HepG2 (cell line): ENCODE measurements at regions not wholly inside any gene's neighbourhood (a gene's known extent, or its start where the extent isn't known, plus 50 kb on each side); places are given as distances from the start of the nearest gene placed in this dataset.

Source experiments
- ATAC-seq: fragments of 200-7000 bp; cut with Tn5 transposase; 3 replicates; pipeline ENCODE4 v1.9.1; 2020; ENCODE audit warnings: mild to moderate bottlenecking, moderate library complexity
- BruUV-seq: library from RNA; stranded (reverse); fragments of 400-500 nt; replicated peaks from 2 replicates; lab custom pipeline; 2021; lab: Mats Ljungman, UMichigan
- CTCF ChIA-PET: fragments of 300-600 bp; formaldehyde crosslinking; extraction: SDS; loops from one replicate; lab custom pipeline; 2021; ENCODE audit warnings: low total read pairs, inconsistent platforms, low intra/inter-chr PET ratio; lab: Yijun Ruan, JAX
- POLR2A ChIA-PET: fragments of 350-600 bp; sonication (Branson Sonifier 250); formaldehyde crosslinking; loops from one replicate; lab custom pipeline; 2020; ENCODE audit warnings: antibody characterized with exemption, inconsistent platforms; lab: Yijun Ruan, JAX
- DNase-seq: peaks from one replicate; pipeline ENCODE4 v3.0.0-alpha.2; 2015; ENCODE audit warnings: low spot score
- FAIRE-seq: peaks from 3 replicates; lab custom pipeline; 2011; peaks lifted over from hg19 to GRCh38; lab: Jason Lieb, UNC
- H2AFZ ChIP-seq: one replicate; pipeline ENCODE4 v1.6.1; 2011; ENCODE audit warnings: low read length, inconsistent platforms
- H3K27ac ChIP-seq: fragments of 300-600 bp; 3 replicates; pipeline ENCODE4 v1.8.0; 2011; ENCODE audit warnings: mixed run types, mild to moderate bottlenecking, mixed read lengths, low read length, inconsistent platforms; ENCODE audit not compliant: insufficient read depth; ENCODE audit errors: extremely low read length
- H3K27me3 ChIP-seq, 2 experiments: fragments of 200-600 bp in 1 of 2; 2 replicates in 1 of 2; 3 replicates in 1 of 2; pipeline versions ENCODE4 v1.6.0 to v1.8.0; 2011; ENCODE audit warnings: low read length in 2 of 2, mild to moderate bottlenecking in 2 of 2, moderate library complexity in 2 of 2, inconsistent platforms in 1 of 2; ENCODE audit not compliant: insufficient read depth in 2 of 2, control insufficient read depth in 1 of 2
- H3K36me3 ChIP-seq, 2 experiments: fragments of 200-600 bp in 1 of 2; replicated peaks in 1 of 2; 2 replicates in 1 of 2; 3 replicates in 1 of 2; pipeline versions ENCODE4 v1.5.1 to v1.8.0; 2011; ENCODE audit warnings: low read length in 2 of 2, inconsistent platforms in 1 of 2; ENCODE audit not compliant: insufficient read depth in 2 of 2, control insufficient read depth in 1 of 2
- H3K4me1 ChIP-seq: 2 replicates; pipeline ENCODE4 v1.5.1; 2012; ENCODE audit warnings: low read length, inconsistent platforms; ENCODE audit not compliant: insufficient read depth
- H3K4me2 ChIP-seq: 2 replicates; pipeline ENCODE4 v1.6.0; 2011; ENCODE audit warnings: low read depth, low read length, inconsistent platforms
- H3K4me3 ChIP-seq, 3 experiments: fragments of 200-600 bp in 1 of 3; sonication (generic), shearing (Covaris generic) in 1 of 3; replicated peaks in 1 of 3; 2 replicates each; pipeline ENCODE4 v1.5.1; 2011 to 2016; ENCODE audit warnings: low read length in 3 of 3, inconsistent platforms in 2 of 3, low read depth in 2 of 3, mild to moderate bottlenecking in 2 of 3, control low read depth in 1 of 3, mixed read lengths in 1 of 3; ENCODE audit not compliant: insufficient read depth in 1 of 3
- H3K79me2 ChIP-seq: one replicate; pipeline ENCODE4 v1.6.1; 2011; ENCODE audit warnings: low read length, inconsistent platforms; ENCODE audit not compliant: insufficient read depth
- H3K9ac ChIP-seq: 2 replicates; pipeline ENCODE4 v1.6.0; 2011; ENCODE audit warnings: mild to moderate bottlenecking, low read depth, low read length, inconsistent platforms; ENCODE audit not compliant: insufficient read depth
- H3K9me3 ChIP-seq: 2 replicates; pipeline ENCODE4 v1.5.1; 2012; ENCODE audit warnings: mild to moderate bottlenecking, low read length
- H4K20me1 ChIP-seq: 2 replicates; pipeline ENCODE4 v1.6.0; 2011; ENCODE audit warnings: inconsistent platforms, mild to moderate bottlenecking, low read length, moderate library complexity; ENCODE audit not compliant: insufficient read depth
- CHD4 ChIP-seq: fragments of 200-600 bp; sonication (generic); IDR thresholded peaks from 2 replicates; pipeline ENCODE4 v1.7.0; 2017; ENCODE audit warnings: mild to moderate bottlenecking, low read length, borderline replicate concordance
- EZH2 ChIP-seq: conservative IDR thresholded peaks from 2 replicates; pipeline ENCODE4 v1.6.1; 2012; ENCODE audit warnings: mild to moderate bottlenecking, low read depth, low read length, moderate library complexity
- GABPB1 ChIP-seq: IDR thresholded peaks from 2 replicates; pipeline ENCODE4 v1.6.1; 2016; ENCODE audit warnings: mild to moderate bottlenecking, missing genetic modification reagents, moderate library complexity, missing compliant biosample characterization
- MATR3 ChIP-seq: sonication (generic); formaldehyde crosslinking; IDR thresholded peaks from 2 replicates; pipeline ENCODE4 v1.4.0; 2020; ENCODE audit warnings: missing genetic modification reagents
- MED13 ChIP-seq: sonication (generic); formaldehyde crosslinking; IDR thresholded peaks from 2 replicates; pipeline ENCODE4 v1.5.0; 2020; ENCODE audit warnings: missing genetic modification reagents
- MZF1 ChIP-seq: sonication (generic); formaldehyde crosslinking; IDR thresholded peaks from 2 replicates; pipeline ENCODE4 v1.8.1; 2023; ENCODE audit warnings: mild to moderate bottlenecking, missing genetic modification reagents, borderline replicate concordance
- NR1H2 ChIP-seq: sonication (generic); formaldehyde crosslinking; IDR thresholded peaks from 2 replicates; pipeline ENCODE4 v1.8.1; 2022; ENCODE audit warnings: low read depth, missing genetic modification reagents, borderline replicate concordance
- POLR2AphosphoS5 ChIP-seq: IDR thresholded peaks from 2 replicates; pipeline ENCODE4 v1.6.1; 2012; ENCODE audit warnings: low read depth, low read length
- SKIL ChIP-seq: sonication (generic); formaldehyde crosslinking; IDR thresholded peaks from 2 replicates; pipeline ENCODE4 v1.8.0; 2022; ENCODE audit warnings: missing genetic modification reagents, mild to moderate bottlenecking, moderate library complexity, borderline replicate concordance
- SP5 ChIP-seq: IDR thresholded peaks from 2 replicates; pipeline ENCODE4 v1.6.1; 2016; ENCODE audit warnings: low read depth, borderline replicate concordance
- TBL1XR1 ChIP-seq: fragments of 150-350 bp; IDR thresholded peaks from 2 replicates; pipeline ENCODE4 v1.6.1; 2014; ENCODE audit warnings: borderline replicate concordance, low read length; ENCODE audit not compliant: partially characterized antibody
- YEATS2 ChIP-seq: sonication (generic); formaldehyde crosslinking; IDR thresholded peaks from 2 replicates; pipeline ENCODE4 v1.4.0; 2020; ENCODE audit warnings: missing genetic modification reagents, borderline replicate concordance
- ZNF225 ChIP-seq: sonication (generic); formaldehyde crosslinking; IDR thresholded peaks from 2 replicates; pipeline ENCODE4 v1.4.0; 2020; ENCODE audit warnings: mild to moderate bottlenecking, missing genetic modification reagents
- ZNF646 ChIP-seq: sonication (generic); formaldehyde crosslinking; IDR thresholded peaks from 2 replicates; pipeline ENCODE4 v1.9.0; 2021; ENCODE audit warnings: mild to moderate bottlenecking, missing genetic modification reagents
- ZNF703 ChIP-seq: sonication (generic); formaldehyde crosslinking; IDR thresholded peaks from 2 replicates; pipeline ENCODE4 v1.5.1; 2020; ENCODE audit warnings: missing genetic modification reagents, mild to moderate bottlenecking, moderate library complexity, borderline replicate concordance
- ZSCAN20 ChIP-seq: sonication (generic); formaldehyde crosslinking; IDR thresholded peaks from 2 replicates; pipeline ENCODE4 v1.4.0; 2020; ENCODE audit warnings: missing genetic modification reagents, mild to moderate bottlenecking, borderline replicate concordance
- ZSCAN22 ChIP-seq: sonication (generic); formaldehyde crosslinking; IDR thresholded peaks from 2 replicates; pipeline ENCODE4 v1.4.0; 2020; ENCODE audit warnings: mild to moderate bottlenecking, missing genetic modification reagents
- WGBS: methylation state at CpG from one replicate; pipeline ENCODE4 v1.1.6; 2017; ENCODE audit warnings: low lambda C conversion rate; 5-methylcytosine and 5-hydroxymethylcytosine counted together
- in situ Hi-C: cut with HindIII; loops from 2 replicates; pipeline ENCODE4 v1.10.0; 2017; ENCODE audit warnings: low pct_unique_long_range_greater_than_20kb; ENCODE audit not compliant: extremely low pct_ligation_motif_present
- intact Hi-C: fragments of 100-400 bp; cut with micrococcal nuclease; formaldehyde crosslinking; loops from one replicate; pipeline ENCODE4 v1.10.0; 2022; ENCODE audit not compliant: unreplicated experiment

GRCh38 chr7:42831006-42831717 is 80.7 kb downstream of the C7orf25 start:
- FAIRE-seq, result no peak
- ChIA-PET CTCF (interaction anchor here (1.4 kb wide), 1 partner anchor 890 kb away, joined by 3 read pairs; no protein-coding TSS in a partner anchor), POLR2A (no interaction called here)
- DNase-seq, result no peak
- Histone ChIP-seq H3K79me2 (no peaks in the 10 kb centered on the region), H4K20me1 (no peaks in the 10 kb centered on the region), H3K36me3 (no peaks in the 10 kb centered on the region), H3K9me3 (no peaks in the 10 kb centered on the region), H3K9ac (no peak overlapping the region), H3K27ac (no peak overlapping the region), H3K4me3 (no peak overlapping the region), H3K4me1 (no peaks in the 10 kb centered on the region), H3K27me3 (no peaks in the 10 kb centered on the region; a peak in 1 of 5 replicates), H3K4me2 (no peak overlapping the region), H2AFZ (no peak overlapping the region)
- intact Hi-C loops, result loop anchor here (1.0 kb wide), 1 partner anchor 888 kb away; no protein-coding TSS in a partner anchor
- in situ Hi-C loops, result no loop called here
- ATAC-seq, result no peak
- WGBS, result 7% methylated on average over 6 of the region's 6 CpGs
- no TSS peak for BruUV-seq
- TF ChIP-seq CHD4, result no peak
- TF ChIP-seq SKIL (CRISPR knock-in tag), result no peak
- no peak for TF ChIP-seq ZSCAN20
- TF ChIP-seq YEATS2 (CRISPR knock-in tag), result no peak
- no peak for TF ChIP-seq GABPB1 (CRISPR knock-in tag)
- no peak for TF ChIP-seq SP5 (CRISPR knock-in tag)
- TF ChIP-seq EZH2, result no peak
- TF ChIP-seq ZNF646 (CRISPR knock-in tag), result no peak
- TF ChIP-seq MED13 (CRISPR knock-in tag), result no peak
- no peak for TF ChIP-seq TBL1XR1
- TF ChIP-seq MATR3 (CRISPR knock-in tag), result no peak
- TF ChIP-seq ZNF225 (CRISPR knock-in tag), result no peak
- TF ChIP-seq MZF1, result no peak
- TF ChIP-seq ZSCAN22 (CRISPR knock-in tag), result no peak
- TF ChIP-seq ZNF703 (CRISPR knock-in tag), result no peak
- TF ChIP-seq POLR2AphosphoS5, result no peak
- TF ChIP-seq NR1H2 (CRISPR knock-in tag), result no peak
